ENCODE measurements at regions not wholly inside any gene's neighbourhood (a gene's known extent, or its start where the extent isn't known, plus 50 kb on each side); places are given as distances from the start of the nearest gene placed in this dataset.

DNA sequence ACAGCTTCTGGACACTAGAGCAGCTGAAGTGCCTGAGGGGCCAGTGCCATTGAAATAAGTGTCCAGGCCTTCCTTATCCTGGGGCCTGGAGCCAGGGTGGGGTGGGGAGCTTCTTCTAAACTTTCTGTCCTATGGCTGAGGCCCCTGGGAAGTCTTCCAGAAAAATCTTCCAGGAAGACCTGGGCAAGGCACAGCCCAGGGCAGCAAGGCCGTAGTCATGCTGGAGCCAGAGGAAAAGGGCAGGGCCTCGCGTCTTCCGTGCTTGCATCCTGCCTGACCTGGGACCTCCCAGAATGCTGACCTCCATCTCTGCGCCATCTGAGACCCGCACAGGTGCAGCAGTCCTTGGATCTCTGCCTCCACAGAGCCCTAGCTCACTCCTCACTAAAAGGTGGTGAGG, 96.7 kb upstream of the SLC44A3 start:
- Histone ChIP-seq H3K4me1 (peaks cover 7% of the 10 kb centered on the region), H3K27me3 (no peaks in the 10 kb centered on the region), H3K27ac (no peak overlapping the region), H3K36me3 (ENCODE audit: low read depth, missing control alignments) (no peaks in the 10 kb centered on the region), H3K4me3 (no peak overlapping the region), H3K9me3 (no peaks in the 10 kb centered on the region)
- intact Hi-C loops (cut with DNase I; ENCODE audit: low total_unique reads) = no loop called here
- TF ChIP-seq POLR2A (IDR thresholded peaks at IDR 0.05) = no peak
- TF ChIP-seq, protein P1, sequence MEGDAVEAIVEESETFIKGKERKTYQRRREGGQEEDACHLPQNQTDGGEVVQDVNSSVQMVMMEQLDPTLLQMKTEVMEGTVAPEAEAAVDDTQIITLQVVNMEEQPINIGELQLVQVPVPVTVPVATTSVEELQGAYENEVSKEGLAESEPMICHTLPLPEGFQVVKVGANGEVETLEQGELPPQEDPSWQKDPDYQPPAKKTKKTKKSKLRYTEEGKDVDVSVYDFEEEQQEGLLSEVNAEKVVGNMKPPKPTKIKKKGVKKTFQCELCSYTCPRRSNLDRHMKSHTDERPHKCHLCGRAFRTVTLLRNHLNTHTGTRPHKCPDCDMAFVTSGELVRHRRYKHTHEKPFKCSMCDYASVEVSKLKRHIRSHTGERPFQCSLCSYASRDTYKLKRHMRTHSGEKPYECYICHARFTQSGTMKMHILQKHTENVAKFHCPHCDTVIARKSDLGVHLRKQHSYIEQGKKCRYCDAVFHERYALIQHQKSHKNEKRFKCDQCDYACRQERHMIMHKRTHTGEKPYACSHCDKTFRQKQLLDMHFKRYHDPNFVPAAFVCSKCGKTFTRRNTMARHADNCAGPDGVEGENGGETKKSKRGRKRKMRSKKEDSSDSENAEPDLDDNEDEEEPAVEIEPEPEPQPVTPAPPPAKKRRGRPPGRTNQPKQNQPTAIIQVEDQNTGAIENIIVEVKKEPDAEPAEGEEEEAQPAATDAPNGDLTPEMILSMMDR (IDR thresholded peaks at IDR 0.05) = no peak
- no peak for DNase-seq
- 63% methylated on average over 6 of the region's 6 CpGs; no CpG with 5 or more reads in 1 of the 2 donors for WGBS, 2 donors

DNA sequence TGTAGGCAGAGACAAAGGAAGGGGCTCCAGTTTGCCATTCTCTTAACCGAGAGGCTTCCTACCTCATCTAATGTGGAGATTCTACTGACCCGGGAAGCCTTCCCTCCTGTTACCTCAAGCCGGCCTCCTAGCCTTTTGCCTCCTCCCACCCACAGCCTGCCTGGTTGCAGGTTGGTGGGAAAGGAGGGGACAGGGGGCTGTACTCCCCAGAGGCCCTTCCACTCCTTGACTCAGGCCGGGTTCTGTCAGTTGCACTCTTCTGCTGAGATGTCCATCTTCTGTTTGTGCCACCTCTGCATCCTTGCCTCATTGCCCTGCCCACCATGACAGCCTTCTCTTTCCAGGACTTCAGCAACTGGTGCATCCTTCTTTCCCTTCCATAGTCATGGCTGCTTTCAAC, 98.0 kb upstream of the SLC44A3 start:
- intact Hi-C loops (cut with DNase I; ENCODE audit: low total_unique reads) = no loop called here

DNA sequence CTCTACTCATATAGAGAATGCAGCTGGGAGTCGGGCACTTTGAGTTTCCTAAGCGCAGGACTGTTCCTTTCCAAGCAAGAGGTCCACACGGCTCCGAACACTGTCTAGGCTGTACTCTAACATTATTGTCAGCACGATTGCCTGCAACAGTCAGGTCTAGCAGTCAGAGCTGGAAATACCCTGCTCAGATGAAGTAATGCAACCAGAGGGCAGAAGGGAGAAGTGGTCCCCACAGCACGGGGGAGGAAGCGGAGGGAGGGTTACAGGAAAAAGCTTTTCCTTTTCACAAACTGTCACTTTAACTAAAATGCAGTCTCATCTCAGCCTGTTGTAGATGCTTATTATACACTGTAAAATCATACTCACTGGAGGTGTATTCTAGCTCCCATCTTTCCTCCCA, 98.9 kb upstream of the SLC44A3 start:
- WGBS, 2 donors = 81 to 88% methylated on average over 7 of the region's 7 CpGs
- no peak for DNase-seq

More for the DNA sequence above, 98.0 kb upstream of the SLC44A3 start:
- Histone ChIP-seq H3K36me3 (ENCODE audit: low read depth, missing control alignments) (no peaks in the 10 kb centered on the region), H3K27me3 (no peaks in the 10 kb centered on the region), H3K4me3 (no peak overlapping the region), H3K9me3 (no peaks in the 10 kb centered on the region), H3K4me1 (no peaks in the 10 kb centered on the region), H3K27ac (no peak overlapping the region)
- TF ChIP-seq, protein P1 (IDR thresholded peaks at IDR 0.05) = no peak
- TF ChIP-seq POLR2A (IDR thresholded peaks at IDR 0.05) = no peak
- WGBS, 2 donors = 92% methylated on average over 4 of the region's 4 CpGs
- DNase-seq = no peak

DNA sequence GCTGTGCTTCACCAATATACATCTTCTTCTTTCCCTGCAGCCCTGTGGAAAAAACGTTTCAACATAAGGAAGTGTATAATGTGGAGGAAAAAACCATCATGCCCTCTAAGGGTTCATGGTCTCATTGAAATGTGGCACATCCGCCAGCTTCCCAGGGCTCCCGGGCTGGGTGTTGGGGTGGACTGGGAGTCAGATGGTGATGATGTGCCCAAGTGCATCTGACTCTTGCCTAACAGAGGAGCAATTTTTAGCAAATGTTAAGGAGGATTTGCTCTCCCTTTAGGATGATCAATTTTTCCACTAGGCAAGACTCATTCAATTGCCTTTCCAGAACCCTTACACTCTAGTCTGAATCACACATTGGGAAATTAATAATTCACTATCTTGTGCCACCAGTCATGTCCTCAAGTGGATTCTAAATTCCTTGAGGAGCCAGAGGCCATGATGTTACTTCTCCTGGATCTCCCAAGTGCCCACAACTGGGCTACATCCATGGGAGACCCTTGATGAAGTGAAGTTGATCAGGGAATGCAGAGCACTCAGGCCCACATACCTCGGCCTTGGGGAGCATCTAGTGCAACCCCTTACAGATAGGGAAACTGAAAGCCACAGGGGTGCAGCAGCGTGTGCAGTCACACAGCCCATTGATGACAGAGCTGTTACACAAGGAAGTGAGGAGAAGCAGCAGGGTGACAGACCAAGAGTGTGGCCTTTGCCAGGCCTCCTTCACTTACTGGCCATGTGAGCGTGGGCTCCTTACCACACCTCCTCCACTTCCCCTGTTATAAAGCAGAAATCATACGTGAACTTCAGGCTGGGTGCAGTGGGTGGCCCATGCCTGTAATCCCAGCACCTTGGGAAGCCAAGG, 100.0 kb upstream of the SLC44A3 start:
- no peaks in the 10 kb centered on the region for H3K4me1 ChIP-seq
- H3K9me3 ChIP-seq = no peaks in the 10 kb centered on the region
- intact Hi-C loops (cut with DNase I; ENCODE audit: low total_unique reads) = no loop called here
- no peak overlapping the region for H3K27ac ChIP-seq
- TF ChIP-seq, protein P1 (IDR thresholded peaks at IDR 0.05) = no peak
- no peak for TF ChIP-seq POLR2A (IDR thresholded peaks at IDR 0.05)
- no peak for DNase-seq
- 83 to 90% methylated on average over 3 to 7 of the region's 7 CpGs for WGBS, 2 donors
- H3K27me3 ChIP-seq = no peaks in the 10 kb centered on the region
- no peaks in the 10 kb centered on the region for H3K36me3 ChIP-seq (ENCODE audit: low read depth, missing control alignments)
- H3K4me3 ChIP-seq = no peak overlapping the region

More for the DNA sequence above, 98.9 kb upstream of the SLC44A3 start:
- Histone ChIP-seq H3K9me3 (no peaks in the 10 kb centered on the region), H3K4me3 (no peak overlapping the region), H3K27me3 (no peaks in the 10 kb centered on the region), H3K36me3 (ENCODE audit: low read depth, missing control alignments) (no peaks in the 10 kb centered on the region), H3K27ac (no peak overlapping the region), H3K4me1 (no peaks in the 10 kb centered on the region)
- intact Hi-C loops (cut with DNase I; ENCODE audit: low total_unique reads) = no loop called here
- TF ChIP-seq, protein P1 (IDR thresholded peaks at IDR 0.05) = no peak
- TF ChIP-seq POLR2A (IDR thresholded peaks at IDR 0.05) = no peak

DNA sequence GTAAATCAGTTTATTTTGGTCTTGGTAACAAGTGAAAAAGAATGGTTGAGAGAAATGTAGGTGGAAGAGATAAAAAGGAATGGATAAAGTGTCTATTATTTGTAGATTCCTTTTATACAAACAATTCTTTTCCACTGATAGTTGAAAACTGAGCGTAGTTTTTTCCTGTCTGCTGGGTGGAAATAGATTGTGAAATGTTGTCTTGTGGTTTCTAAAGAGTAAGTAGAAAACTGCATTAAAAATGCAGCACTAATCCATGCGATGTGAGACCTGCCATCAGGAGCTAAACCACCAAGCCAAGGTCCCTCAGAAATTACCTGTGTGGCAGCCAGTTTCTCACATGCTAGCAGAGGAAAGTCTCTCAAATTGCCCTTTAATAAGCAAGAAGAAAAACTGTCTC, 103.2 kb upstream of the SLC44A3 start:
- DNase-seq = no peak
- intact Hi-C loops (cut with DNase I; ENCODE audit: low total_unique reads) = no loop called here

More for the DNA sequence above, 103.2 kb upstream of the SLC44A3 start:
- no peak for TF ChIP-seq POLR2A (IDR thresholded peaks at IDR 0.05)
- TF ChIP-seq, protein P1 (IDR thresholded peaks at IDR 0.05) = no peak
- H3K9me3 ChIP-seq = no peaks in the 10 kb centered on the region
- H3K27me3 ChIP-seq = no peaks in the 10 kb centered on the region
- H3K36me3 ChIP-seq (ENCODE audit: low read depth, missing control alignments) = no peaks in the 10 kb centered on the region
- no peak overlapping the region for H3K4me3 ChIP-seq
- no peak overlapping the region for H3K27ac ChIP-seq
- peaks cover 4% of the 10 kb centered on the region for H3K4me1 ChIP-seq
- WGBS, 2 donors = 78 to 83% methylated on average over 2 of the region's 2 CpGs

Data from testis (tissue), 2 donors.